ENCODE measurements at regions not wholly inside any gene's neighbourhood (a gene's known extent, or its start where the extent isn't known, plus 50 kb on each side); places are given as distances from the start of the nearest gene placed in this dataset.
A peak's percentile ranks its signal among the peaks of the same experiment; 100 is the strongest.

GRCh38 chr2:37587817-37588216 lies 83.6 kb downstream of the CDC42EP3 start:
- POLR2A ChIA-PET (ENCODE audit: partially characterized antibody) = interaction anchor here (1.0 to 11.1 kb wide), 9 partner anchors 14 to 172 kb away, joined by 4 to 322 read pairs (median 24); no protein-coding TSS in a partner anchor
- Histone ChIP-seq H3K9me3 (ENCODE audit: control insufficient read depth in 1 of 2, low read length in 2 of 2) (no peaks in the 10 kb centered on the region), H3K27ac (ENCODE audit: low read depth, low read length) (peak overlapping the region; percentile 76), H3K36me3 (ENCODE audit: insufficient read depth, low read length) (no peaks in the 10 kb centered on the region), H3K4me3 (ENCODE audit: low read length in 2 of 2) (no peak overlapping the region), H3K4me1 (ENCODE audit: insufficient read depth, low read length) (peaks cover 91% of the 10 kb centered on the region), H3K27me3 (ENCODE audit: insufficient read depth, low read length) (no peaks in the 10 kb centered on the region)
- Mint-ChIP-seq H3K9me3 (no peaks in the 10 kb centered on the region), H3K36me3 (no peaks in the 10 kb centered on the region), H3K4me1 (peaks cover 76 to 92% (median 83%) of the 10 kb centered on the region in 4 donors), H3K27me3 (no peaks in the 10 kb centered on the region), H3K27ac (peak overlapping the region; percentile 11 to 98 (median 94)), H3K4me3 (peak overlapping the region in 3 of 8 donors; percentile 26 to 88 (median 82))
- DNase-seq = no peak
- intact Hi-C loops (cut with micrococcal nuclease) = loop anchor here (2.0 to 5.0 kb wide), 3 partner anchors 19 to 51 kb away; no protein-coding TSS in a partner anchor
- CTCF ChIA-PET (ENCODE audit: partially characterized antibody) = interaction anchor here (1.0 to 5.6 kb wide), 8 partner anchors 12 to 244 kb away, joined by 3 to 45 read pairs (median 4); no protein-coding TSS in a partner anchor

GRCh38 chr2:37588316-37588777 lies 83.1 kb downstream of the CDC42EP3 start:
- Histone ChIP-seq H3K4me1 (ENCODE audit: insufficient read depth, low read length) (peaks cover 86% of the 10 kb centered on the region), H3K27ac (ENCODE audit: low read depth, low read length) (peak overlapping the region; percentile 14)
- H3K9me3 Mint-ChIP-seq = no peaks in the 10 kb centered on the region

GRCh38 chr2:37589298-37589697 lies 82.1 kb downstream of the CDC42EP3 start:
- ChIA-PET CTCF (ENCODE audit: partially characterized antibody) (interaction anchor here (0.8 to 5.6 kb wide), 8 partner anchors 11 to 243 kb away, joined by 3 to 45 read pairs (median 3); no protein-coding TSS in a partner anchor), POLR2A (ENCODE audit: partially characterized antibody) (interaction anchor here (1.4 to 11.1 kb wide), 6 partner anchors 12 to 174 kb away, joined by 3 to 322 read pairs (median 4); no protein-coding TSS in a partner anchor)
- Histone ChIP-seq H3K4me3 (ENCODE audit: low read length in 2 of 2) (no peak overlapping the region), H3K27ac (ENCODE audit: low read depth, low read length) (peak overlapping the region; percentile 14), H3K27me3 (ENCODE audit: insufficient read depth, low read length) (no peaks in the 10 kb centered on the region), H3K4me1 (ENCODE audit: insufficient read depth, low read length) (peaks cover 76% of the 10 kb centered on the region), H3K9me3 (ENCODE audit: control insufficient read depth in 1 of 2, low read length in 2 of 2) (no peaks in the 10 kb centered on the region), H3K36me3 (ENCODE audit: insufficient read depth, low read length) (no peaks in the 10 kb centered on the region)
- Mint-ChIP-seq H3K4me1 (peaks cover 65 to 77% (median 72%) of the 10 kb centered on the region in 4 donors), H3K27me3 (no peaks in the 10 kb centered on the region), H3K4me3 (peak overlapping the region in 7 of 8 donors; percentile 3 to 77 (median 47)), H3K27ac (peak overlapping the region; percentile 44 to 98 (median 74)), H3K9me3 (peaks cover 0 to 8% (median 4%) of the 10 kb centered on the region in 8 donors), H3K36me3 (no peaks in the 10 kb centered on the region)
- no peak for DNase-seq
- intact Hi-C loops (cut with micrococcal nuclease) = loop anchor here (5.0 kb wide), 2 partner anchors 37 to 52 kb away; no protein-coding TSS in a partner anchor

More at GRCh38 chr2:37588316-37588777, 83.1 kb downstream of the CDC42EP3 start:
- intact Hi-C loops (cut with micrococcal nuclease) = loop anchor here (5.0 kb wide), 2 partner anchors 36 to 51 kb away; no protein-coding TSS in a partner anchor
- H3K27me3 Mint-ChIP-seq = no peaks in the 10 kb centered on the region
- H3K4me3 Mint-ChIP-seq = peak overlapping the region in 4 of 8 donors; percentile 8 to 77 (median 51)
- no peaks in the 10 kb centered on the region for H3K9me3 ChIP-seq (ENCODE audit: control insufficient read depth in 1 of 2, low read length in 2 of 2)
- no peaks in the 10 kb centered on the region for H3K36me3 Mint-ChIP-seq
- DNase-seq = no peak
- H3K4me1 Mint-ChIP-seq = peaks cover 71 to 87% (median 79%) of the 10 kb centered on the region in 4 donors
- H3K4me3 ChIP-seq (ENCODE audit: low read length in 2 of 2) = no peak overlapping the region
- POLR2A ChIA-PET (ENCODE audit: partially characterized antibody) = interaction anchor here (1.0 to 11.1 kb wide), 8 partner anchors 13 to 173 kb away, joined by 4 to 322 read pairs (median 24); no protein-coding TSS in a partner anchor
- CTCF ChIA-PET (ENCODE audit: partially characterized antibody) = interaction anchor here (0.9 to 5.6 kb wide), 7 partner anchors 11 to 244 kb away, joined by 3 to 45 read pairs (median 4); no protein-coding TSS in a partner anchor
- peak overlapping the region; percentile 44 to 98 (median 78) for H3K27ac Mint-ChIP-seq
- no peaks in the 10 kb centered on the region for H3K27me3 ChIP-seq (ENCODE audit: insufficient read depth, low read length)
- H3K36me3 ChIP-seq (ENCODE audit: insufficient read depth, low read length) = no peaks in the 10 kb centered on the region

GRCh38 chr2:37590119-37590571 lies 81.3 kb downstream of the CDC42EP3 start:
- POLR2A ChIA-PET (ENCODE audit: partially characterized antibody) = interaction anchor here (0.7 to 11.1 kb wide), 6 partner anchors 11 to 80 kb away, joined by 3 to 322 read pairs (median 4); no protein-coding TSS in a partner anchor
- Histone ChIP-seq H3K4me1 (ENCODE audit: insufficient read depth, low read length) (peaks cover 68% of the 10 kb centered on the region), H3K36me3 (ENCODE audit: insufficient read depth, low read length) (no peaks in the 10 kb centered on the region), H3K27me3 (ENCODE audit: insufficient read depth, low read length) (no peaks in the 10 kb centered on the region), H3K4me3 (ENCODE audit: low read length in 2 of 2) (no peak overlapping the region), H3K9me3 (ENCODE audit: control insufficient read depth in 1 of 2, low read length in 2 of 2) (no peaks in the 10 kb centered on the region), H3K27ac (ENCODE audit: low read depth, low read length) (no peak overlapping the region)
- CTCF ChIA-PET (ENCODE audit: partially characterized antibody) = interaction anchor here (0.8 to 5.6 kb wide), 7 partner anchors 10 to 176 kb away, joined by 3 to 45 read pairs (median 3); no protein-coding TSS in a partner anchor
- Mint-ChIP-seq H3K27ac (peak overlapping the region in 6 of 7 donors; percentile 19 to 76 (median 58)), H3K36me3 (no peaks in the 10 kb centered on the region), H3K27me3 (no peaks in the 10 kb centered on the region), H3K4me3 (peak overlapping the region in 5 of 8 donors; percentile 11 to 29 (median 23)), H3K4me1 (peaks cover 58 to 69% (median 64%) of the 10 kb centered on the region in 4 donors), H3K9me3 (peaks cover 0 to 16% (median 7%) of the 10 kb centered on the region in 8 donors)
- intact Hi-C loops (cut with micrococcal nuclease) = no loop called here
- no peak for DNase-seq

All from CD4-positive, alpha-beta memory T cell (primary cell).